CD14-positive monocyte (primary cell): ENCODE measurements at regions not wholly inside any gene's neighbourhood (a gene's known extent, or its start where the extent isn't known, plus 50 kb on each side); places are given as distances from the start of the nearest gene placed in this dataset.

Experiments used
- DNase-seq, 3 donors: peaks; one replicate each; pipeline ENCODE4 v3.0.0-alpha.2; 2011 to 2022
- H2AFZ ChIP-seq: 2 replicates; pipeline ENCODE4 v1.6.0; 2012; ENCODE audit warnings: mild to moderate bottlenecking, low read depth, low read length, inconsistent platforms; ENCODE audit not compliant: insufficient read depth, poor library complexity, severe bottlenecking
- H3K27ac ChIP-seq, 2 donors: 1 replicate in 1 of 2; 2 replicates in 1 of 2; pipeline ENCODE4 v1.5.1; 2012 to 2013; ENCODE audit warnings: low read length in 2 of 2, control low read depth in 1 of 2, inconsistent platforms in 1 of 2, low read depth in 1 of 2, mild to moderate bottlenecking in 1 of 2
- H3K27me3 ChIP-seq, 2 donors: one replicate each; pipeline versions ENCODE4 v1.6.0 to v1.6.1; 2011 to 2013; ENCODE audit warnings: low read length in 2 of 2; ENCODE audit not compliant: control insufficient read depth in 2 of 2, insufficient read depth in 2 of 2
- H3K36me3 ChIP-seq, 2 donors: replicated peaks in 1 of 2; 1 replicate in 1 of 2; 2 replicates in 1 of 2; pipeline versions ENCODE4 v1.5.1 to v1.6.1; 2012 to 2013; ENCODE audit warnings: low read length in 2 of 2, control low read depth in 1 of 2, inconsistent platforms in 1 of 2, mild to moderate bottlenecking in 1 of 2; ENCODE audit not compliant: insufficient read depth in 2 of 2, control insufficient read depth in 1 of 2
- H3K4me1 ChIP-seq, 2 donors: 1 replicate in 1 of 2; 2 replicates in 1 of 2; pipeline versions ENCODE4 v1.5.1 to v1.6.1; 2012 to 2013; ENCODE audit warnings: low read length in 2 of 2, control low read depth in 1 of 2, inconsistent platforms in 1 of 2, mild to moderate bottlenecking in 1 of 2, moderate library complexity in 1 of 2; ENCODE audit not compliant: insufficient read depth in 2 of 2, control insufficient read depth in 1 of 2
- H3K4me2 ChIP-seq: replicated peaks from 2 replicates; pipeline ENCODE3; 2012; ENCODE audit warnings: low read length, moderate library complexity, mild to moderate bottlenecking; ENCODE audit not compliant: poor library complexity, severe bottlenecking; ENCODE audit errors: extremely low read depth
- H3K4me3 ChIP-seq, 3 experiments: fragments of 200-600 bp in 1 of 3; sonication (generic) in 1 of 3; replicated peaks in 1 of 3; 1 replicate in 2 of 3; 2 replicates in 1 of 3; pipeline ENCODE4 v1.5.1; 2011 to 2013; ENCODE audit warnings: low read length in 3 of 3, mild to moderate bottlenecking in 3 of 3, control low read depth in 2 of 3, low read depth in 2 of 3, inconsistent platforms in 1 of 3, moderate library complexity in 1 of 3
- H3K79me2 ChIP-seq: 2 replicates; pipeline ENCODE4 v1.6.0; 2012; ENCODE audit warnings: mild to moderate bottlenecking, control low read depth, inconsistent platforms, low read length, moderate library complexity; ENCODE audit not compliant: insufficient read depth
- H3K9ac ChIP-seq: 2 replicates; pipeline ENCODE4 v1.6.0; 2017; ENCODE audit warnings: low read length, mild to moderate bottlenecking; ENCODE audit not compliant: insufficient read depth, poor library complexity, severe bottlenecking
- H3K9me3 ChIP-seq, 2 donors: replicated peaks in 1 of 2; 1 replicate in 1 of 2; 2 replicates in 1 of 2; pipeline versions ENCODE4 v1.5.1 to v1.6.1; 2012 to 2013; ENCODE audit warnings: low read length in 2 of 2, control low read depth in 1 of 2; ENCODE audit not compliant: control insufficient read depth in 1 of 2, insufficient read depth in 1 of 2
- H4K20me1 ChIP-seq: 2 replicates; pipeline ENCODE4 v1.6.0; 2012; ENCODE audit warnings: mild to moderate bottlenecking, low read length, control low read depth, moderate library complexity; ENCODE audit not compliant: insufficient read depth
- H3K27ac Mint-ChIP-seq, 7 donors: one replicate each; pipeline ENCODE4 v1.8.0; 2020; ENCODE audit warnings: mild to moderate bottlenecking in 7 of 7, mixed read lengths in 7 of 7, moderate library complexity in 6 of 7, inconsistent platforms in 2 of 7
- H3K27me3 Mint-ChIP-seq, 3 donors: one replicate each; pipeline ENCODE4 v1.8.0; 2021 to 2022; ENCODE audit warnings: low read depth in 3 of 3, mild to moderate bottlenecking in 3 of 3, mixed read lengths in 3 of 3, moderate library complexity in 3 of 3, inconsistent platforms in 1 of 3
- H3K36me3 Mint-ChIP-seq, 2 donors: one replicate each; pipeline ENCODE4 v1.8.0; 2020; ENCODE audit warnings: mixed read lengths in 2 of 2, inconsistent platforms in 1 of 2, mild to moderate bottlenecking in 1 of 2
- H3K4me1 Mint-ChIP-seq: one replicate; pipeline ENCODE4 v1.8.0; 2020; ENCODE audit warnings: mild to moderate bottlenecking, mixed read lengths
- H3K4me3 Mint-ChIP-seq, 2 donors: one replicate each; pipeline ENCODE4 v1.8.0; 2020; ENCODE audit warnings: mild to moderate bottlenecking in 2 of 2, mixed read lengths in 2 of 2, moderate library complexity in 1 of 2
- H3K9me3 Mint-ChIP-seq, 7 donors: one replicate each; pipeline ENCODE4 v1.8.0; 2020 to 2022; ENCODE audit warnings: mixed read lengths in 7 of 7, mild to moderate bottlenecking in 6 of 7, moderate library complexity in 6 of 7, inconsistent platforms in 2 of 7
- CTCF ChIP-seq: fragments of 200-600 bp; IDR thresholded peaks from one replicate; pipeline ENCODE4 v1.8.0; 2022; ENCODE audit warnings: antibody characterized with exemption, mild to moderate bottlenecking
- WGBS: methylation state at CpG from one replicate; pipeline ENCODE4 v1.1.5; 2013; ENCODE audit warnings: missing lambda C conversion rate; ENCODE audit not compliant: insufficient coverage; 5-methylcytosine and 5-hydroxymethylcytosine counted together
- intact Hi-C, 2 donors: fragments of 100-400 bp; cut with micrococcal nuclease; formaldehyde crosslinking; loops; one replicate each; pipeline versions ENCODE4 v1.15.0 to v1.15.1; 2023

GRCh38 chr2:5842326-5842725, 150.1 kb downstream of the SOX11 start:
- Histone ChIP-seq H3K79me2 (no peaks in the 10 kb centered on the region), H3K9ac (no peak overlapping the region), H3K4me2 (no peak overlapping the region), H2AFZ (no peak overlapping the region), H3K4me1 (no peaks in the 10 kb centered on the region), H4K20me1 (no peaks in the 10 kb centered on the region), H3K4me3 (no peak overlapping the region), H3K27me3 (no peaks in the 10 kb centered on the region), H3K27ac (no peak overlapping the region), H3K9me3 (peaks cover 4 to 5% of the 10 kb centered on the region in 2 donors), H3K36me3 (no peaks in the 10 kb centered on the region)
- peaks cover 0 to 3% (median 1%) of the 10 kb centered on the region in 3 donors for H3K27me3 Mint-ChIP-seq
- no peak overlapping the region for H3K4me3 Mint-ChIP-seq
- intact Hi-C loops, result no loop called here
- WGBS, result 97% methylated on average over 12 of the region's 14 CpGs
- peak overlapping the region in 1 of 7 donors; percentile 23 for H3K27ac Mint-ChIP-seq
- no peaks in the 10 kb centered on the region for H3K4me1 Mint-ChIP-seq
- H3K36me3 Mint-ChIP-seq, result no peaks in the 10 kb centered on the region
- H3K9me3 Mint-ChIP-seq, result peaks cover 2 to 27% (median 6%) of the 10 kb centered on the region in 7 donors
- no peak for TF ChIP-seq CTCF
- no peak for DNase-seq

GRCh38 chr2:5845798-5846330, 153.7 kb downstream of the SOX11 start:
- WGBS, result 85% methylated on average over 4 of the region's 6 CpGs
- no peak overlapping the region for H3K27ac Mint-ChIP-seq
- intact Hi-C loops, result no loop called here

More at GRCh38 chr2:5845798-5846330, 153.7 kb downstream of the SOX11 start:
- no peak for DNase-seq
- Mint-ChIP-seq H3K36me3 (no peaks in the 10 kb centered on the region), H3K9me3 (peaks cover 2 to 20% (median 5%) of the 10 kb centered on the region in 7 donors), H3K4me3 (no peak overlapping the region), H3K27me3 (peaks cover 0 to 1% (median 0%) of the 10 kb centered on the region in 3 donors), H3K4me1 (no peaks in the 10 kb centered on the region)
- H3K79me2 ChIP-seq, result no peaks in the 10 kb centered on the region
- peaks cover 3 to 7% of the 10 kb centered on the region in 2 donors for H3K9me3 ChIP-seq
- H2AFZ ChIP-seq, result no peak overlapping the region
- H3K27ac ChIP-seq, result no peak overlapping the region
- no peak for TF ChIP-seq CTCF
- H4K20me1 ChIP-seq, result no peaks in the 10 kb centered on the region
- no peaks in the 10 kb centered on the region for H3K27me3 ChIP-seq
- H3K4me1 ChIP-seq, result no peaks in the 10 kb centered on the region
- no peak overlapping the region for H3K4me3 ChIP-seq
- no peak overlapping the region for H3K4me2 ChIP-seq
- H3K36me3 ChIP-seq, result no peaks in the 10 kb centered on the region
- no peak overlapping the region for H3K9ac ChIP-seq
